Spleen (tissue), 7 donors: ENCODE measurements at regions not wholly inside any gene's neighbourhood (a gene's known extent, or its start where the extent isn't known, plus 50 kb on each side); places are given as distances from the start of the nearest gene placed in this dataset.

Experiments used
- CTCF ChIP-seq, 11 experiments: fragments of 200-600 bp in 7 of 11; fragments of 450-650 bp in 4 of 11; sonication (generic) in 4 of 11; IDR thresholded peaks in 8 of 11; conservative IDR thresholded peaks in 3 of 11; 1 replicate in 7 of 11; 2 replicates in 4 of 11; pipeline versions ENCODE4 v1.4.0 to v1.8.0; 2016 to 2021; ENCODE audit warnings: antibody characterized with exemption in 11 of 11, inconsistent platforms in 4 of 11, mild to moderate bottlenecking in 1 of 11
- POLR2A ChIP-seq, 3 donors: fragments of 450-650 bp; IDR thresholded peaks; one replicate each; pipeline ENCODE4 v1.5.1; 2017; ENCODE audit warnings: antibody characterized with exemption in 3 of 3, mild to moderate bottlenecking in 1 of 3
- POLR2AphosphoS5 ChIP-seq, 3 donors: sonication (generic); formaldehyde crosslinking; IDR thresholded peaks; one replicate each; pipeline ENCODE4 v1.5.1; 2017; ENCODE audit warnings: antibody characterized with exemption in 3 of 3
- donor health status: DM: no; HTN: no; CAD: no; lungs with moderate emphysema.
- donor health status: DM: no; HTN: no; CAD: no.
- donor health status: DM: no; HTN: no; CAD: no.

GRCh38 chr2:8472545-8473323 is 209.1 kb upstream of the ID2 start:
- TF ChIP-seq CTCF (IDR thresholded peaks at IDR 0.05 in 8 of 11, conservative IDR thresholded peaks at IDR 0.05 in 3 of 11) = no peak
- no peak for TF ChIP-seq POLR2A (IDR thresholded peaks at IDR 0.05)
- peak in 1 of 3 donors; percentile 69 for TF ChIP-seq POLR2AphosphoS5 (IDR thresholded peaks at IDR 0.05)
